B cell (primary cell): ENCODE measurements at regions not wholly inside any gene's neighbourhood (a gene's known extent, or its start where the extent isn't known, plus 50 kb on each side); places are given as distances from the start of the nearest gene placed in this dataset.
"Not testable (repeated sequence)": the region's sequence is repeated elsewhere in the genome, so short reads cannot be mapped to it uniquely, and the experiment has no call there.

Experiments
- ATAC-seq: fragments of 200-7000 bp; cut with Tn5 transposase; one replicate; pipeline ENCODE4 v1.10.0; 2021; ENCODE audit warnings: low read depth, mild to moderate bottlenecking, moderate number of reproducible peaks, moderate library complexity
- CTCF ChIA-PET: fragments of 350-600 bp; sonication (Branson Sonifier 250); formaldehyde crosslinking; loops from one replicate; lab custom pipeline; 2021; ENCODE audit warnings: antibody characterized with exemption, inconsistent platforms; lab: Charles Lee
- POLR2A ChIA-PET: fragments of 350-600 bp; sonication (Branson Sonifier 250); formaldehyde crosslinking; loops from one replicate; lab custom pipeline; 2021; ENCODE audit warnings: antibody characterized with exemption; lab: Charles Lee
- DNase-seq: peaks from one replicate; pipeline ENCODE4 v3.0.0; 2013
- H2AFZ ChIP-seq: 2 replicates; pipeline ENCODE4 v1.6.1; 2012; ENCODE audit warnings: mild to moderate bottlenecking, low read depth, low read length; ENCODE audit not compliant: insufficient read depth, poor library complexity, severe bottlenecking
- H3K27ac ChIP-seq, 2 donors: 1 replicate in 1 of 2; 2 replicates in 1 of 2; pipeline ENCODE4 v1.5.1; 2012 to 2013; ENCODE audit warnings: low read length in 2 of 2, mild to moderate bottlenecking in 2 of 2, moderate library complexity in 1 of 2
- H3K27me3 ChIP-seq, 4 experiments: fragments of 200-600 bp in 1 of 4; sonication (generic) in 1 of 4; replicated peaks in 1 of 4; 1 replicate in 2 of 4; 2 replicates in 2 of 4; pipeline versions ENCODE4 v1.6.1 to v1.7.0; 2013 to 2016; ENCODE audit warnings: low read length in 3 of 4, mild to moderate bottlenecking in 2 of 4, mixed read lengths in 1 of 4, moderate library complexity in 1 of 4; ENCODE audit not compliant: insufficient read depth in 4 of 4, control insufficient read depth in 3 of 4; ENCODE audit errors: control extremely low read depth in 1 of 4
- H3K36me3 ChIP-seq, 2 experiments: replicated peaks in 1 of 2; 1 replicate in 1 of 2; 2 replicates in 1 of 2; pipeline versions ENCODE4 v1.6.1 to v1.7.1; 2013; ENCODE audit warnings: low read length in 1 of 2; ENCODE audit not compliant: insufficient read depth in 2 of 2, control insufficient read depth in 1 of 2; ENCODE audit errors: control extremely low read depth in 1 of 2, extremely low read depth in 1 of 2
- H3K4me1 ChIP-seq, 2 donors: fragments of 200-600 bp in 1 of 2; sonication (generic) in 1 of 2; 1 replicate in 1 of 2; 2 replicates in 1 of 2; pipeline versions ENCODE4 v1.5.1 to v1.6.1; 2013 to 2017; ENCODE audit warnings: low read length in 2 of 2; ENCODE audit not compliant: control insufficient read depth in 2 of 2, insufficient read depth in 2 of 2
- H3K4me2 ChIP-seq: replicated peaks from 2 replicates; pipeline ENCODE3; 2012; ENCODE audit warnings: mild to moderate bottlenecking, low read depth, low read length; ENCODE audit not compliant: poor library complexity, severe bottlenecking
- H3K4me3 ChIP-seq, 5 experiments: fragments of 200-600 bp in 1 of 5; sonication (generic) in 1 of 5; 1 replicate in 3 of 5; 2 replicates in 2 of 5; pipeline versions ENCODE4 v1.5.1 to v1.7.0; 2011 to 2016; ENCODE audit warnings: low read length in 4 of 5, mild to moderate bottlenecking in 4 of 5, low read depth in 2 of 5, control low read depth in 1 of 5, moderate library complexity in 1 of 5; ENCODE audit not compliant: insufficient read depth in 1 of 5; ENCODE audit errors: control extremely low read depth in 1 of 5, extremely low read depth in 1 of 5
- H3K79me2 ChIP-seq: fragments of 200-600 bp; sonication (generic); one replicate; pipeline ENCODE4 v1.6.0; 2016; ENCODE audit warnings: low read length; ENCODE audit not compliant: control insufficient read depth, insufficient read depth
- H3K9ac ChIP-seq: fragments of 200-600 bp; sonication (generic); 2 replicates; pipeline ENCODE4 v1.6.1; 2017; ENCODE audit warnings: mild to moderate bottlenecking, low read length, moderate library complexity
- H3K9me3 ChIP-seq, 3 donors: one replicate each; pipeline versions ENCODE4 v1.6.1 to v1.7.1; 2013; ENCODE audit warnings: low read length in 2 of 3; ENCODE audit not compliant: control insufficient read depth in 2 of 3, insufficient read depth in 1 of 3; ENCODE audit errors: control extremely low read depth in 1 of 3
- H4K20me1 ChIP-seq: 2 replicates; pipeline ENCODE4 v1.6.0; 2012; ENCODE audit warnings: mild to moderate bottlenecking, low read length; ENCODE audit not compliant: insufficient read depth, control insufficient read depth, poor library complexity, severe bottlenecking
- H3K27ac Mint-ChIP-seq: one replicate; pipeline ENCODE4 v1.8.0; 2021; ENCODE audit warnings: mixed read lengths
- H3K27me3 Mint-ChIP-seq: one replicate; pipeline ENCODE4 v1.8.0; 2021; ENCODE audit warnings: mixed read lengths
- H3K4me1 Mint-ChIP-seq: one replicate; pipeline ENCODE4 v1.8.0; 2021; ENCODE audit warnings: mixed read lengths
- H3K4me3 Mint-ChIP-seq: one replicate; pipeline ENCODE4 v1.8.0; 2021; ENCODE audit warnings: mixed read lengths
- H3K9me3 Mint-ChIP-seq: one replicate; pipeline ENCODE4 v1.8.0; 2022; ENCODE audit warnings: mixed read lengths; ENCODE audit not compliant: insufficient read depth
- CTCF ChIP-seq: fragments of 200-600 bp; IDR thresholded peaks from one replicate; pipeline ENCODE4 v1.8.0; 2022; ENCODE audit warnings: antibody characterized with exemption, mild to moderate bottlenecking
- EZH2 ChIP-seq: IDR thresholded peaks from 2 replicates; pipeline ENCODE4 v1.6.1; 2012; ENCODE audit warnings: borderline replicate concordance, low read depth, mild to moderate bottlenecking, moderate library complexity, low read length; ENCODE audit not compliant: insufficient read depth, poor library complexity, severe bottlenecking
- WGBS: methylation state at CpG from one replicate; pipeline ENCODE4 v1.1.5; 2013; ENCODE audit warnings: missing lambda C conversion rate; ENCODE audit not compliant: insufficient coverage; 5-methylcytosine and 5-hydroxymethylcytosine counted together
- intact Hi-C: fragments of 100-400 bp; cut with micrococcal nuclease; formaldehyde crosslinking; loops from one replicate; pipeline ENCODE4 v1.10.0; 2022

DNA sequence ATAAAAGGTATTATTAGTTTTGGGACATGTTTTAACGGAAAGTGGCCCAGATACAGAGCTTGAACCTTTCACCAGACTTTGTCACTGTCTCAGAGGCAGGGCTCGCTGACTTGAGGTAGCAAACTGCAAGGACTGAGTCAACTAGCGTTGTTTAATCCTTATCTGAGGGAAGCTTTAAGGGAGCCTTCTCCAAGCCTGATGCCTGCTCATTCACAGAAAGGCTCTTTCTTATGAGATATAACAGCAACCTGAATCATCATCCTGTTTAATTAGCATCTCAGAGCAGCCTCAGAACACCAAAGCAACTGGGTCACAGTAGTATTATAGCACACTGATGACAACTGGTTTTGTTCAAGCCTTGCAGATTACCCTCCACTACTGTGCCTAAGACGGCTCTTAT lies 54.2 kb upstream of the CYP2D6 start:
- Mint-ChIP-seq H3K4me1 (peaks cover 40% of the 10 kb centered on the region), H3K27ac (no peak overlapping the region), H3K4me3 (no peak overlapping the region), H3K27me3 (no peaks in the 10 kb centered on the region), H3K9me3 (no peaks in the 10 kb centered on the region)
- Histone ChIP-seq H3K79me2 (peaks cover 61% of the 10 kb centered on the region), H3K27me3 (no peaks in the 10 kb centered on the region), H3K4me2 (no peak overlapping the region), H3K9me3 (no peaks in the 10 kb centered on the region), H3K4me1 (no peaks in the 10 kb centered on the region), H3K9ac (no peak overlapping the region), H4K20me1 (peaks cover 80% of the 10 kb centered on the region), H3K4me3 (no peak overlapping the region), H2AFZ (no peak overlapping the region), H3K36me3 (peaks cover 0 to 3% of the 10 kb centered on the region in 2 experiments), H3K27ac (no peak overlapping the region)
- intact Hi-C loops, result no loop called here
- 81% methylated on average over 4 of the region's 4 CpGs for WGBS
- ChIA-PET CTCF (interaction anchor here (1.2 kb wide), 1 partner anchor 253 kb away, joined by 3 read pairs; no protein-coding TSS in a partner anchor), POLR2A (no interaction called here)
- DNase-seq (no peak), ATAC-seq (no peak)
- no peak for TF ChIP-seq EZH2
- no peak for TF ChIP-seq CTCF

GRCh38 chr22:42183461-42184059 lies 53.0 kb upstream of the CYP2D6 start:
- H3K27me3 ChIP-seq, H3K4me3 ChIP-seq, H3K27ac ChIP-seq, H3K9me3 ChIP-seq, H3K9ac ChIP-seq, intact Hi-C loops, H3K4me2 ChIP-seq, CTCF ChIA-PET, H3K4me1 ChIP-seq, H3K27me3 Mint-ChIP-seq, H3K9me3 Mint-ChIP-seq, H2AFZ ChIP-seq, POLR2A ChIA-PET, H3K4me3 Mint-ChIP-seq, H3K36me3 ChIP-seq, DNase-seq, ATAC-seq: not testable (repeated sequence)
- WGBS, result 89% methylated on average over 5 of the region's 11 CpGs
- Histone ChIP-seq H4K20me1 (peaks cover 80% of the 10 kb centered on the region), H3K79me2 (peaks cover 57% of the 10 kb centered on the region)
- peaks cover 42% of the 10 kb centered on the region for H3K4me1 Mint-ChIP-seq
- H3K27ac Mint-ChIP-seq, result peak overlapping the region; percentile 46
